COR-L47 (cell line): ENCODE measurements at regions not wholly inside any gene's neighbourhood (a gene's known extent, or its start where the extent isn't known, plus 50 kb on each side); places are given as distances from the start of the nearest gene placed in this dataset.
"Not testable (repeated sequence)": the region's sequence is repeated elsewhere in the genome, so short reads cannot be mapped to it uniquely, and the experiment has no call there.

Experiments
- DNase-seq: peaks from one replicate; lab custom pipeline; 2025; lab: John Stamatoyannopoulos, UW

DNA sequence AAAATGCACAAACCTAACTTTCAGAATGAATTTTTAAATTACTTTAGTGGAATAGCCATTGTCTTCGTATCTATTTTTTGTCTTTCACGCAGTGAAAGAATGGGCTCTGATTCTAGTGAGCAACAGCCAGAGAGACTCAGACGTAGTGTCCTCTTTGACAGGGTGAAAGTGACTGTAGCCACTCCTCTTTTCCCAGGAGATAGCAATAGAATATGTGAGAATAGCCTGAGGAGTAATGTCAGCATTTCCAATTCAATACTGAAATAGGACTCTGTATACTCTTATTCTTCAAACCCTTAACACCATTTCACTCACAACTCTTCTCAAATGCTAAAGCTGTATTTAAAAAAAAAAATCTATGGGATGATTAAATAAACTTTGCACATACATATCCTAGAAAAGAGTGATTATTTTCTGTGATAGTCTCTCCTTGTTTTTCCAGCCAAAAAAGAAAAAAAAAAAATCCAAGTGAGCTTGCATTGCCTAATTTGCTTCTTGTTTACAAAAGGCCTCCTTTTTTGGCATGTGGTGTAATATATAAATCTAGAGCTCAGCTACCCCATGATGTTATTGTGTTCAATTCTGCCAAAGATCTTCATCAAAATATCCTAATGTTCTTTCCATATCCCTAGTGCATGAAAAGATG, 626.1 kb upstream of the SLITRK6 start:
- no peak for DNase-seq

DNA sequence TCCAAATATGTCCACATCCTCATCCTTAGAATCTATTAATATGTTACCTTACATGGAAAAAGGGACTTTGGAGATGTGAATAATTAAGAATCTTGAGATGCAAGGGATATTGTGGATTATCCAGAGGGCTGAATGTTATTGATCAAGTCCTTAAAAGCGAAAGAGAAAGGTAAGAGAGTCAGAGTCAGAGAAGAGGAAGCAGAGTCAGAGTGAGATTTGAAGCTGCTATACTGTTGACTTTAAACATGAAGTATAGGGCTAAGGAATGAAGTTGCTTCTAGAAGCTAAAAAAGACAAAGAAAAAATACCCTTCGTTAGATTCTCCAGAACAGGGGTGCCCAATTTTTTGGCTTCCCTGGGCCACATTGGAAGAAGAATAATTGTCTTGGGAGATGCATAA, 627.2 kb upstream of the SLITRK6 start:
- no peak for DNase-seq

DNA sequence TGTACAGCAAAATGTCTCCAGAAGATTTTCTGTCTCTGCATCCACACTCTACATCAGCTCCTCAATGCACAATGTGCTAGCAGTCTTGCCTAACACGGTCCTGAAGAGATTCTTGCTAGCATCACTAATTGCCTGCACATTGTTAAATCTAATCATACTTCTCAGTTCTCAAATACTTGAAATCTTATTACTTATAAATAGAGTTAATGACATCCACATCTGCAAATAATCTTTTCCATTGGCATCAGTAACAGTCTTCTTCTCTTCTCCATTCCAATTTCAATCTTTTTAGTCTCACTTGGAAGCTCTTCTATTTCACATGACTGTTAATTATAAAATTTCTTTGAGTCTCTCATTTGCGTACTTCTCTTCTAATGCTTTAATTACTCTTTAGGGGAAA, 630.5 kb upstream of the SLITRK6 start:
- DNase-seq, result no peak

DNA sequence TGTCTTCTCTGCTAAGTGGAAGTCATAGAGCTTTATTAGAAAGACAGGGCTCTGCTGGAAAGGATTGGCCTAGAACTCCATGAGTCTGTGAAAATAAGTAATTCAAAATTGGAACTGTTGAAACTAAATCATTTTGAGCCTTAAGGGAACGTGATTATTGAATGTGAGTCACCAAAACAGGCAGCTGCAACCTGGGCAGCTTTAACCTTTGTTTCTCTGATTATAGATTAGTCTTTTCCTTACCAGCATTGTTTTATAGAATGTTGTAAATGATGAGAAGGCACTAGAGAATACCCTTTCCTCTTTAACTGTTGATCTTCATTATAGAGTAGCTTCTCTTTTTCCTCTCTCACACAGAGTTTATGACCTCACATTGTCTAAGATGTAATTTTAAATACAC, 638.8 kb upstream of the SLITRK6 start:
- peak; percentile 37 for DNase-seq

DNA sequence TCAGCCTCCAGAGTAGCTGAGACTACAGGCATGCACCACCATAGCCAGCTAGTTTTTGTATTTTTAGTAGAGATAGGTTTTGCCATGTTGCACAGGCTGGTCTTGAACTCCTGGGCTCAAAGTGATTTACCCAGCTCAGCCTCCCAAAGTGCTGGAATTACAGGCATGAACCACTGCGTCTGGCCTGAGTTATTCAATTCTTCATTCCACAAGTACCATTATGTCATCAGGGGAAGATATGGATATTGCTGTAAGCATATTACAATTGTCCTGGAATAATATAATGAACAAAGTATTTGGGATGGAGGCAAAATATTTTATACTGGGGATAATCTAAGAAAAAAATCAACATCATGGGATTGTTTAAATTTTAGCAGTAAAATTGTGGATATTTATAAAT, 646.0 kb upstream of the SLITRK6 start:
- DNase-seq, result no peak

DNA sequence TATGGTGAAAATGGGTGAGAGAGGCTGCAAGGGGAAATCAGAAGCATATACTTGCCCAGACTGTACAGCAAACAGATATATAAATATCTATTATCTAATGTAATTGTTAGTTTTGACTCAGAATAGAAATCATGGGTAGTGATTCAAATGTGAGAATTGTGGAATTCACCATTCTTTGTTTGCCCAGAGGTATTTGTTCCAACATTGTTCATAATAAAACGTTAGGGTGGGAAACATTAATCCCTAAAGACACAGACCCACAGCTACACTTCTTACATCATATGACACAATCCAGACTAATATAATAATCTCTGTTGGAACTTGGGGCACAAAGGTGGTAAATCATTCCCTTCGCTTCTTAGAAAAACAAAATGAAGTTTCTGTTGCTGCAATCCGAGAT, 646.5 kb upstream of the SLITRK6 start:
- no peak for DNase-seq

DNA sequence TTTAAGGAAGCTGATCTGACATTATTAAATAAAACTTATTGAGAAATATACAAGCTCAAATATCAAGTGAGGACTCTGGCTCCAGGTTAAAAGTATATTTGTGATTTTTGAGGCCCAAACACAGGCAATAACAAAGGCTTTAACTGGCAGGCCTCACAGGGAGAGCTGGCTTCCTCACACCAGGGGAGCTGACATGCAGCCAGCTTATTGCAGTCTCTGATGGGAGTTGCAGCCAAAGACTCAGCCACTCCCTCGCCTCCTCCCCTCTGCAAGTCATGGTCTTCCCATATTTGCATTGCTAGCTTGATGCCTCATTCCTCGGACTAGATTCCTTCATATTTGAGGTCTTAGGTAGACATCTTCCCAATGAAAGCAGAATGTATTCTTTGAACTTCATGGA, 647.1 kb upstream of the SLITRK6 start:
- DNase-seq, result peak; percentile 79

DNA sequence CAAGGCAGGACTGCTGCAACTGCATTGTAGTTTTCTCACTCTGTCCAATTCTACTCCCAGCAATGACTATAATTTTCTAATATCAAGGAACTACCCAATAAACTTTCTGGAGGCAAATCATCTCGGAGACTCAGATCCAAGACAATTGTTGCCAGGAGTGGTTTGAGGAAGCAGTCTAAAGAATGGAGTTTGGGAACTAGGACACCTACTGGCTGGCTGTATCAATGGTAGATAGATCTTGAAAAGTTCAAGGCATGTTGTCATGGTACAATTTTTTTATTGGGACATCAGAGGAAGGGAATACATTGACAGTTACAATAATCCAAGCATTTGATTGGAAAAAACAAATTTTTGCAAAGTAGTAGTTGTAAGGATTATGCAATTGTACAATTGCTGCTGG, 648.3 kb upstream of the SLITRK6 start:
- DNase-seq, result no peak

DNA sequence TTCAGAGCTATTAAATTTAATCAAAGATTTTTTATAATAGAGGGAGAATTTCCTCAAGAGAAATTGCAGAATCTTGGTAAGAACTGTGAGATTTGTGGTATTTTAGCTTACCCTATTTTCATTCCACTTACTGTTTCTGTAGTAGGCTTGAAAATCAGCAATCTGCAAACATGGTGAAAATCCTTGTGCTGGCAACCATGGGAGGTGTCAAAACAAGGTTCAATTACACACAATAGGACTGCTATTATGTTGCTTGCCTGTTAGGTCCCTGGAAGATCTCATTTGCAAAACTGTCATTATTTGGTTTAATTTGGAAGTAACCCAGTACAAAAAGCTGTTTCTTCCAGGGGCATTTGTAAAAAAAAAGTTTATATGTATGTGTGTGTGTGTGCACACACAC, 662.8 kb upstream of the SLITRK6 start:
- no peak for DNase-seq

DNA sequence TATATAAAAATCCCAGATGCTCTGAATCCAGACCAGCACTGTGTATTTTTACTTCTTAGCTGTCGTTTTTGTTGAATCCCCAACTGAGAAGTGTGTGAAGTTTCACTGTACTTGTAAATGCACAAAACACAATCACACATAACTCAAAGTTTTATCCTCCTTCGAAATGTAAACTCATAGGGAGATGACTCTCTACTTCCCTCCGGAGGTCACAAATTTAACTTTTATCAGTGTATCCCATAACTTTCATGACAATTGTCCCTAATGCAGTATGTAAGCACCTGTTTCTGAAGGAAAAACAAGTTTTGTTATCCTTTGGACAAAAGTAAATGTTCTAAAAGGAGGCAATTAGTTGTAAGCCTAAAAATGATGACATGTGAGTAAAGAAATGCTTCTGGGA, 665.0 kb upstream of the SLITRK6 start:
- peak; percentile 30 for DNase-seq

DNA sequence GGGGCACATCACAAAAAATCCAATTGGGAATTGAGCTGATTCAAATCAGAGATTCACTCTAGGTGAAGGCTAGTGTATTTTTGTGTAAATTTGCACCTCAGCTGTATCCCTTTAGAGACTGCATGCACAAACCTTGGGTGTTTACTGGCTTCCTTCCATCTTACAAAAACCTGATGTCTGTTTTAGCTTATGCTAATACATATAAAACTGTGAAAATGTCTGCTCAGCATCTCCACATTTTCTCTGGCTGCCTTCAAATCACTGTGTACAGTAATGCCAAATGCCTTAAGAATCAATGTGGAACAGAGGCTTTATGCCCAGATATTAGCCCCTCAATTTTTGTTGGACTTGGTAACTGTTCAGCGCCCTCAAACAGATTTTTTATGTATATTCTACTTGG, 675.8 kb upstream of the SLITRK6 start:
- no peak for DNase-seq

DNA sequence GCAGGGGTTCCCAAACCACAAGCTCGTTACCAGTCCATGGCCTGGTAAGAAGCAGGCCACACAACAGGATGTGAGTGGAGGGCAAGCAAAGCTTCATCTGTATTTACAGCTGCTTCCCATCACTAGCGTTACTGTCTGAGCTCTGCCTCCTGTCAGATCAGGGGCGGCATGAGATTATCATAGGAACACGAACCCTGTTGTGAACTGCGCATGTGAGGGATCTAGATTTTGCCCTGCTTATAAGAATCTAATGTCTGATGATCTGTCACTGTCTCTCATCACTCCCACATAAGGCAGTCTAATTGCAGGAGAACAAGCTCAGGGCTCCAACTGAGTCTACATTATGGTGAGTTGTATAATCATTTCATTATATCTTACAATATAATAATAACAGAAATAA, 677.4 kb upstream of the SLITRK6 start:
- DNase-seq, result no peak

DNA sequence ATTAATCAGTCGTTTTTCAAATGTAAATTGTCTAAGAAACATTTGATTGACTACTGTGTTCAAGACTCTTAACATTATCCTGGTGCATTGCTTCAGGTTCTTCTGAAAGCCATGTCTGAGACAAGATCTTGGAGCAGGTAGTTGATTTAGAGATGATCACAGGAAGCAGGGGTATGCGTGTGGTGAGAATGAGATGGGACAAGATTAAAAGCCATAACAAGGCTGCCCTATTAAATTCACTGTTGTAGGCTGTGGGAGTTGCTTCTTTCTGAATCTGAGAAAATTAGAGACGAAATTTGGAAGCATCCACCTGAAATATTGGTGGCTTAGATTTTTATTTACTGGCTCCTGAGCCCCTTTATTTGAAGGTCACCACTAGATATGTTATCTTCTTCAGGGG, 687.4 kb upstream of the SLITRK6 start:
- no peak for DNase-seq

DNA sequence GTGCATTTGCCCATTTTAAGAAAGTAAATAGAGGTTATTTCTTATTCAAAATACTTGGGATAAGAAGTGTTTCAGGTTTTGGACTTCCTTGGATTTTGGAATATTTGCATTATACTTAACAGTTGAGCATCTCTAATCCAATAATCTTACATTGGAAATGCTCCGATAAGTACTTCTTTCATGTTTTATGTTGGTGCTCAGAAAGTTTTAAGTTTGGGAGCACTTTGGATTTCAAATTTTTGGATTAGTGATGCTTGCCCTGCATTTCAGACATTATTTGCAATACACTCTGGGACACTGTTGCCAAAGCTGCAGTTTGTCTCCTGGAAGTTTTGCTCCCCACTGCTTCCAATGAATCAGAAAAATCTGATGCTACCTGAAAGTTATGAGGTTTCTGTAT, 691.9 kb upstream of the SLITRK6 start:
- no peak for DNase-seq

DNA sequence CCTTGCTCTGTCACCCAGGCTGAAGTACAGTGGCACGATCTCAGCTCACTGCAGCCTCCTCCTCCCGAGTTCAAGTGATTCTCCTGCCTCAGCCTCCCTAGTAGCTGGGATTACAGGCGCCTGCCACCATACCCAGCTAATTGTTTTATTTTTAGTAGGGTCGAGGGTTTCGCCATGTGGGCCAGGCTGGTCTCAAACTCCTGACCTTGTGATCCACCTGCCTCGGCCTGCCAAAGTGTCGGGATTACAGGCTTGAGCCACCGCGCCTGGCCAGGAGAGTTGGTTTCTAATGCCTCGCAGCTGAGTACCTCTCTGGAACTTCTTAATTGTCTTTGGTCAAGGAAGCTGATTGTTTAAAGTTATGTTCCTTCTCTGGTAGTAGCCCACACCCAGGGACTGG, 702.7 kb upstream of the SLITRK6 start:
- DNase-seq, result not testable (repeated sequence)

DNA sequence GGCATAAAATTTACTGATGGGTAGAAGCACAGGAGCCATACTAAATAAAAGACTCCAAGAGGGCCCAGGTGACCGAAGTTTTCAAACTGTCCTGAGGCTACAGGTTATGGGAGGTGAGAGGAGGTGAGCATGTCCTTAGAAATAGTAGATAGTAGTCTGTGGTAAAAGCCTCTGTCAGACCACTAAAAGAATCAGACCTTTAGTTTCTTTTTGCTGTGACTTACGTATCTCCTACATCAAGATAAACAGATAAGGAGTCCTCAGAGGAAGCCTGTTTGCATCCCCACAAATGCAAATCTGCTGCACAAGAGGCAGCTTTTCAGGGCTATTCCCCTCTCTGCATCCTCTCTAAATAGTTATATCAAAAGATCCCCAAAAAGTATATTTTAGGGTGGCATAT, 711.6 kb upstream of the SLITRK6 start:
- DNase-seq, result no peak

DNA sequence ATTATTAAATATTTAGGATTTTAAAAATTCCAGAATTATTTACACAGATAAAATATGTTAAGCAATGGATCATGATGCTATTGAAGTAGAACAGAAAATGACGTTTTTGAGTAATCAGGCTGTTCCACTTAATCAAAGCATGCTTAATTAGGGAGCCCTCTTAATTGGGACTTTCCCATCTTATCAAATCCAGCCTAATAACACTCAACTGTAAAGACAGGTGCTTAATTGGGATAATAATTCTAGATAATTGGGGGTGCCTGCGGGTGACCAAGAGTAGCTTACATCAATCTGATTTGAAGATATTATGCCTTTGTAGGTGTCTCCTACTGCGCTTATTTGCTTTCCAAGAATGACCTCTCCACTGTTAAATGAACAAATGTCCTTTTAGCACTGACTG, 742.2 kb upstream of the SLITRK6 start:
- DNase-seq, result no peak

DNA sequence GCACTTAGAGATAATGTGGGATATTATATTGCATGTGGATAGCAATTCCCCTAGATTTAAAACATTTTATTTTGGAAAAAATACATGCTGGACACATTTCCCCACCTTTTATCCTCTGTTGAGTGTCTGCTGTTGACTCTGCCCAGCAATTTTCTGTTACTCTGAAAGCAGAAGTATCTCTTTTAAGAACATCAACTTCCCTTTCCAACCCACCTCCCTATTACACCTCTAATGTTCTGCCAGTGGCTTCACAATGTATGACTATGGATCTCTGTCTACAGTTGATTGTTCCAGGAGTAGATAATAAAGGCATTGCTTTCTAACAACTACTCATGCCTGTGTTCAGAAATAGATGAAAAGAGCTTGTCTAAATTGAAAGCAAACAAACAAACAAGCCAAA, 754.8 kb upstream of the SLITRK6 start:
- DNase-seq, result no peak

DNA sequence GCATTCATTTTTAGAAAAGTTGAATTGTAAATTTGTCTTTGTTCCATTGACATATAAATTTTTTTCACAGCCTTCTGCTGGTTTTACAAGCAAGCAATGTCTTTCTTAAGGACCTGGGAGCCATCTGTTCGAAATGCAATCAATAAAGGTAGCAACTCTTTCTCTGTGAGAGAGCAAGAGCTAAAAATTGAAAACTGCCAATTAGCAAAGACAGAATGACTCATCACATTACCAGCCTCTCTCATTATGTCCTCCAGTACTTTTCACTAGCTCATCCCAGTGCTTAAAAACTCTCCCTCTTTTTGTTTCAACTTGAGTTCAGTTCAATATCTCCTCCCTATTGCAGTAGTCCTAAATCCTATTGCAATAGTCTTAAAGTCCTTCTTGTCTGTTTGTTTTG, 760.7 kb upstream of the SLITRK6 start:
- no peak for DNase-seq

DNA sequence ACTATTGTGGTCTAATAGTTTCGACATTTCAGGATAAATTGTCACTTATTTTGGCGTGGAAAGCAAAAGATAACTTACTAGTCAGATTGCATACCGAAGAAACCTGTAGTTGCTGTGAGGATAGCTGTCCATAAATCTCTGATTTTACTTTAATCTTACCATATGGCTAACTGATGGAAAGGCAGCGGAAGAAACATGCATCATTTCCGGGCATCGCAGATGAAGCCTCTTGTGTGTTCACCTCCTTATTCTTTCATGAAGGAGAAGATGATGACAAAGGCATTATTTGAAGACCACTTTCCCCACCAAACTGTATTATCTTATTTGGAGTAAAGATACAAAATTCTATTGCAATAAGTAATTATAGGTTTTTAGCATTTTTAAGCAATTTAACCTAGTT, 763.6 kb upstream of the SLITRK6 start:
- DNase-seq, result no peak

DNA sequence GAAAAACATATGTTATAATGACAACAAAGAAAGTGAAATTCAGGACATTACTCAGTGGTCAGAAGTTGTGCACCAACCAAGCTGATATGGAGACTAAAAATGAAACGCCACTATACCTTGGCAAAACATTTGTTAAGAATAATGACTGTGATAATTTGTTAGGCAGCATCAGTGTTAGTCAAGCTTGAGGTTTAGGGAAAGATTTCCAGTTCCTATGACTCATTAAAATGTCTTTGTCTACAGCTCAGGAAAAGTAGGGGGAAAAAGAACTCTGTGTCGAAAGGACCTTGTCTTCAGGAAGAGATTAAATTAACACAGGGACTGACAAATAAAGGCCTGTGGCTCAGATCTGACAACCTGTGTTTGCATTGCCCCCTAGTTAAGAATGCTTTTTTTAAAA, 764.1 kb upstream of the SLITRK6 start:
- DNase-seq, result no peak

DNA sequence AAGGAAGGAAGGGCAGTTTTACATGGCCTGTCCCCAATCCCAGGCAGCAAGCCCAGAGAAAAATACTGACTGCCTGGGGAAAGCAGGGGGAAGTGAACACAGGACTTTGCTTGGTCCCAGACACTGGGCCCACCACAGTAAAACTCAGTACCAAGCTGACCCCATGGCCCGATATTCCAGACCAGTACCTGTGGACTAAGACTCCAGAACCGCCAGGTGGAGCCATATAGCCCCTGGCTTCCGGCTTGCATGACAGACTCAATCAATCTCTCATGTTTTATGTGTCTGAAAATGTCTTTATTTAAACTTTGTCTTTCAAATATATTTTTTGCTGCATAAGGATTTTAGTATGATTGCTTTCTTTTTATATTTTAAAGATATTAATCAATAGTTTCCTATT, 767.9 kb upstream of the SLITRK6 start:
- DNase-seq, result no peak

DNA sequence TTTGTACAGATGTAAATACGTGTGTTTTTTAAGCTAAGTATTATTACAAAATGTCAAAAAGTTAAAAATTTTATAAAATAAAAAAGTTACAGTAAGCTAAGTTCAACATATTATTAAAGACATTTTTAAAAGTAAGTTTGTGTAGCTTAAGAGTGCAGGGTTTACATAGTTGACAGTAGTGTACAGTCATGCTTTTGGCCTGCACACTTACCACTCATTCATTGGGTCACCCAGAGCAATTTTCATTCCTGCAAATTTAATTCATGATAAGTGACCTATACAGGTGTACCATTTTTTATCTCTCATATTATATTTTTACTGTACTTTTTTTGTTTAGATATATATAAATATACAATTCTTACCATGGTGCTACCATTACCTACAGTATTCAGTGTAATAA, 769.9 kb upstream of the SLITRK6 start:
- no peak for DNase-seq

DNA sequence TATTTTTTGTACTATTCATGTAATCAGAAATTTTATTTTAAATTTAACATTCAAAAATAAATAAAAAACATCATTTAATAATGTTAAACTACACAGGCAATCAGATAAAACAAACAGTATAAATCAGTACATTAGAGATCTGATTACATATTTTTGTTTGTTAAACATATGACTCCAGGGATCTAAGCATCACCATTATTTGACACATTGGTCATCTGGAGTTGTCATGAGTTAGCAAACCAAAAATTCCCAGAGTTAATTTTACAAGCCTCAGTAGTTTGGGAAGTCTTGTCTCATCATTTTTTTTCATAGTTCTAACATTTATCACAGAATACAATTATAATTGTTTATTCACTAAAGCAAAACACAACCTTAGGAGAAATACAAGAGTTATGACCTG, 770.8 kb upstream of the SLITRK6 start:
- no peak for DNase-seq

DNA sequence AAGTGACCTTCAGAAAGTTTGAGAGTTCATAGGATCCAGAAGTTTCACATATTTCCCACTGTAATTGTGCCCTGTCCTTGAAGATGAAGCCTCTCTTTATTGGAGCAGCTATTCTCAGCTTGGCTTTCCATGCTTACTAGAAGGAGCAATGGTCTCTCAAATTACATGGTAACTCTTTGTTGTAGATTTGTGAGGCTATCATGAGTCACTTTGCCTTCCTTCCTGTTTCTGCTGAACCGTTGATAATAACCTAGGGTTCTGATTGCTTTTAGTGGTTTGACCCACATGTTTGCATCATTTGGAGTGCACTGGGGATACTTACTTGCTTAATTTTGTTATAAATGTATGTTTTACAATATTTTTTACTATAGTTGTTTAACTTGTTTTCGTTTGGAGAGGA, 772.9 kb upstream of the SLITRK6 start:
- DNase-seq, result no peak
